HEK293 (cell line): ENCODE measurements at regions not wholly inside any gene's neighbourhood (a gene's known extent, or its start where the extent isn't known, plus 50 kb on each side); places are given as distances from the start of the nearest gene placed in this dataset.

ENCODE experiments used
- SP2 ChIP-seq: fragments of 450-650 bp; formaldehyde crosslinking; IDR thresholded peaks from 2 replicates; pipeline ENCODE4 v1.5.1; 2016; ENCODE audit warnings: missing biosample characterization, missing genetic modification characterization
- ZBTB11 ChIP-seq: fragments of 450-650 bp; formaldehyde crosslinking; conservative IDR thresholded peaks from 2 replicates; pipeline ENCODE4 v1.5.1; 2016; ENCODE audit warnings: low read depth, missing biosample characterization, missing genetic modification characterization
- ZNF169 ChIP-seq: fragments of 450-650 bp; formaldehyde crosslinking; IDR thresholded peaks from 2 replicates; pipeline ENCODE4 v1.5.1; 2016; ENCODE audit warnings: missing biosample characterization, missing genetic modification characterization
- ZNF24 ChIP-seq: fragments of 450-650 bp; formaldehyde crosslinking; IDR thresholded peaks from 2 replicates; pipeline ENCODE4 v1.5.1; 2016; ENCODE audit warnings: missing biosample characterization, missing genetic modification characterization

DNA sequence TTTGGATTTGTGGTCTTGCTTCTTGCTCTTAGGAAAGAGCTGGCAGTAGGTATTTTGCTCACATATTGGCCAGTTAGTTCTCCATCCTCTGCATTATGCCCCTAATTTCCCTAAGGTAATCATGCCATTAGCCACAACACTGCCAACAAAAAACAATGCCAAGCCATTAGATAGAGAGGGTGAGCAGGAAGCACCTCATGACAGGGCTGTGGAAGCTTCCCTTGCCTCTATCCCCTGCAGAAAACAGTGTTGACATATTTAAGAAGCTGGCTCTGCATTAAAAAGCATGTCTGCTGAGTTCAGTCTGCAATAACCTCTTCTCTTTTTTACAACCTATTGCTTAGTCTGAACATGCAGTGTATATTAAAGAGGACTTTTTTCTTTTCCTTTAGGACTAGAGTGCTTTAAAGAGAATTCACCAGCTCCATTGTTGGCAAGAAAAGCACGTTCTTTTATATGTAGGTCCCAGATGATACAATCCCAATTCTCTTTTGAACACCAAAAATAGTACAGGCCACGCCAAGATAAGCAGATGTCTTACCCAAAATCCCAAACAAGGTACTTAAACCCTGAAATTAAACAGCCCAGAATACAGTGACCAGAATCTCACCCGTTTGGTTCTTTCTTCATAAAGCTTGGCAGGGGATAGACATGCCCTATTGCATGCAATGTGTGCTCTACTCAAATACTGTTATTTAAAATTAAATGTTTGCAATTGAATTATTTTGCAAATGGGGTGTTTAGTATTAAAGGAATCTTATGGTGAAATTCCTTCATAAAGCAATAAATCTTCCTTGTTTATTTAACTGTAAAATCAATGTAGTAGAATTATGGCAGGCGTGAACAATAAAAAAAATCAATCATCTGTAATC, 93.7 kb upstream of the UBE3A start:
- TF ChIP-seq SP2 (tag by site-specific recombination) (no peak), ZNF24 (tag by site-specific recombination) (no peak), ZNF169 (tag by site-specific recombination) (no peak), ZBTB11 (tag by site-specific recombination) (no peak)
